Activated CD4-positive, CD25-positive, alpha-beta regulatory T cell treated with anti-CD3 and anti-CD28 coated beads, Interleukin-2, amount 50 U/mL, for 24 hours (primary cell): ENCODE measurements at regions not wholly inside any gene's neighbourhood (a gene's known extent, or its start where the extent isn't known, plus 50 kb on each side); places are given as distances from the start of the nearest gene placed in this dataset.
A peak's percentile ranks its signal among the peaks of the same experiment; 100 is the strongest.
"Not testable (repeated sequence)": the region's sequence is repeated elsewhere in the genome, so short reads cannot be mapped to it uniquely, and the experiment has no call there.

ENCODE experiments used
- ATAC-seq, 2 donors: fragments of 150-1000 bp; cut with Tn5 transposase; one replicate each; pipeline ENCODE4 v1.10.0; 2021; ENCODE audit warnings: mild to moderate bottlenecking in 1 of 2, moderate library complexity in 1 of 2

DNA sequence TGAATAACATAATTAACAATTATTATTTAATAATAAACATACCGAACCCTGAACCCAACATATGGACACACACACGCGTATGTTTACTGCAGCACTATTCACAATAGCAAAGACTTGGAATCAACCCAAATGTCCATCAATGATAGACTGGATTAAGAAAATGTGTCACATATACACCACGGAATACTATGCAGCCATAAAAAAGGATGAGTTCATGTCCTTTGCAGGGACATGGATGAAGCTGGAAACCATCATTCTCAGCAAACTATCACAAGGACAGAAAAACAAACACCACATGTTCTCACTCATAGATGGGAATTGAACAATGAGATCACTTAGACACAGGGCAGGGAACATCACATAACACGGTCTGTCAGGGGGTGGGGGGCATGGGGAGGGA, 333.5 kb downstream of the KIF20B start:
- ATAC-seq, result not testable (repeated sequence)

- ATAC-seq, result no peak
Measured at GRCh38 chr10:90041585-90041984, 340.2 kb downstream of the KIF20B start.

- no peak for ATAC-seq
Measured at GRCh38 chr10:90042075-90042474, 340.7 kb downstream of the KIF20B start.

DNA sequence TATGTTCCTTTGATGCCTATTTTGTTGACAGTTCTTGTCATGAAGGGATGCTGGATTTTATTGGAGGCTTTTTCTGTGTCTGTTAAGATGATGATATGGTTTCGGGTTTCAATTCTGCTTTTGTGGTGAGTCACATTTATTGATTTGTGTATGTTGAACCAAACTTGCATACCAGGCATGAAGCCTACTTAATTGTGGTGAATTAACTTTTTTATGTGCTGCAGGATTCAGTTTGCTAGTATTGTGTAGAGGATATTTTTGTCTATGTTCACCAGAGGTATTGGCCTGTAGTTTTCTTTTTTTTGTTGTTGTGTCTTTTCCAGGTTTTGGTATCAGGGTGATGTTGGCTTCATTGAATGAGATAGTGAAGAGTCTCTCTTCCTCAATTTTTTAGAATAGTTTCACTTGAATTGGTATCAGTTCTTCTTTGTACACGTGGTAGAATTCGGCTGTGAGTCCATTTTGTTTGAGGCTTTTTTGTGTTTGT, 345.9 kb downstream of the KIF20B start:
- no peak for ATAC-seq

- no peak for ATAC-seq
Measured at GRCh38 chr10:90051053-90051452, 349.7 kb downstream of the KIF20B start.

DNA sequence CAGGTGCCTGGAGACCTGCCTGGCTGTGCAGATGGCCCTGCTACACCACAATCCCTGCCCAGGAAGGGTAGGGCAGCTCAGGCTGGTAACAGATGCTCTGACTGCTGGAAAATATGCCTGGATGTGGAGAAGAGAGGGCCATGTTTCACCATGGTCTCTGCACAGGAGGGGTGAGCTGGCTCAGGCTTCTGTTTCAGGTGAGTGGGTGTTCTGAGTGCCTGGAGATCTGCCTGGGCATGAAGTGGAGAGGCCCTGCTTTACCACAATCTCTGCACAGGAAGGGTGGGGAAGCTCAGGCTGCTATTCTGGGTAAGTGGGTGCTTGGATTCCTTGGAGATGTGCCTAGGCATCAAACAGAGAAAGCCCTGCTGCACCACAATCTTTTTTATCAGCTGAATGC, 350.1 kb downstream of the KIF20B start:
- ATAC-seq, result no peak

- ATAC-seq, result no peak
Measured at GRCh38 chr10:90062786-90063185, 361.4 kb downstream of the KIF20B start.

GRCh38 chr10:90064295-90064694, 362.9 kb downstream of the KIF20B start:
- no peak for ATAC-seq

DNA sequence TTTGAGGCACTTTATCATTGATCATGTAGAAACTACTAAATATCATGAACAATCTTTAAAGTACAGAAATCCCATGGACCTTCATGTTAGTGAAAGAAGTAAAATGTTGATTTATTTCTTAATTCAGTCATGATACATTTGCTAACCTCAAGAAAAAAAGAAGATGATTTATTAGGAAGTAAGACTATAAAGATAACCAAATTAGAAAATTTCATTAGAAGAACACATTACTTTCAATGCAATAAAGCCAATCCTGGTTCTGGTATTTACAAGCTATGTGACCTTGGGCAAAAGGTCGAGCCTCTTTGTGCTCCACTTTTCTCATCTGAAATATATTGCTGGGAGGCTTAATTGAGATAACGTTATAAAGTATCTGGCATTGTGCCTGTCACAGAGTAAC, 365.0 kb downstream of the KIF20B start:
- ATAC-seq, result no peak

DNA sequence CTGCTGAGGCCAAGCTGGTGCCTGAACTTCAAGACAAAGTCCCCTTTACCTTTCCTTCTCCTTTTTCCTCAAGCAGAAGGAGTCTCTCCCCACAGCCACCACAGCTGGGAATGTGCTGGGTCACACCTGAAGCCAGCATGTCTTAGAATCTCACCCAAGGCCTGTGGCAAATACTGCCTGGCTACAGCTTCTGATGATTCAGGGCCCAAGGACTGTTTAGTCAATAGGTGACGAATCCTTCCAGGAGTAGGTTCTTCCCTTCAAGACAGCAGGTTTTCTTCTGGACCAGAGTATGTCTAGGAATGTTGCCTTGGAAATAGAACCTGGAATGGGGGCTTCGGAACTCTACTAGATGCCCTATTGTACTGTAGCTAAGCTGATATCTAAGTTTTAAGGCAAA, 374.6 kb downstream of the KIF20B start:
- no peak for ATAC-seq

GRCh38 chr10:90079819-90080218, 378.4 kb downstream of the KIF20B start:
- no peak for ATAC-seq

- ATAC-seq, result not testable (repeated sequence)
Measured at GRCh38 chr10:90086606-90087190, 385.3 kb downstream of the KIF20B start.

DNA sequence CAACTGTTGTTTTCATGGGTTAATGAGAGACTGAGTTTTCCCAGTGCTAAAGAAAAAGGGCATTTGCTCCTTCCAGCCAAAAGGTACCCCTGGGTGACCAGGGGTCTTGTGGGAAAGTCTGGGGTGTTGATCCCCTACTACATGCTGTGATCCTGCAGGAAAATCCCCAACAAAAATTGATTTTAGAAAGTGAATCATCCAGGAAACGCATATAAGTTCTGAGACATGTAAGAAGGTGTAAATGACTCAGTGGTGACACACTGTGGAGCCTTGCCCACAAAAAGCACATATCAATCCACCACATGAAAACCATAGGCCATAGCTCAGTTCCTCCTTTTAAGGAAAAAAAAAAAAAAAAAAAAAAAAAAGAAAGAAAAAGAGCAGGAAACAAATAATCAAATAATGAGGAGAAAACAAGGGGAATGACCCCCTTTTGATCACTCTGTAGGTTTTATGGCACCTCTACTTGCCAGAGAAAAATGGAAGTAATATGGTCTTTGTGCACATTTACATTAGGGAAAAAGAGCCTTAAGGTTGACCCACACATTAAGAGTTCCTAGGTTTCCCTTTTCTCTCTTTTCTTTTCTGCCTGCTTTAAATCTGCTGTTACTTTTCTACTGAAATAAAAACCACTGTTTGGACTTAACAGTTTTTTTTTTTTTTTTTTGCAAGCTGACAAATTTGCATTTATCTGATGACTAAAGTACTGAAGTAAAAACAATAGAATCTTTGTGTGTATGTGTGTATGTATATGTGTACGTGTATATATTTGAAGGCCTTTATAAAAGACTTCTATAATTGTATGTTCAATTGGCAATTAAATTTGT, 386.0 kb downstream of the KIF20B start:
- ATAC-seq, result peak; percentile 71 to 85

GRCh38 chr10:90088024-90088317, 386.6 kb downstream of the KIF20B start:
- ATAC-seq, result no peak

- no peak for ATAC-seq
Measured at GRCh38 chr10:90089719-90090118, 388.3 kb downstream of the KIF20B start.

DNA sequence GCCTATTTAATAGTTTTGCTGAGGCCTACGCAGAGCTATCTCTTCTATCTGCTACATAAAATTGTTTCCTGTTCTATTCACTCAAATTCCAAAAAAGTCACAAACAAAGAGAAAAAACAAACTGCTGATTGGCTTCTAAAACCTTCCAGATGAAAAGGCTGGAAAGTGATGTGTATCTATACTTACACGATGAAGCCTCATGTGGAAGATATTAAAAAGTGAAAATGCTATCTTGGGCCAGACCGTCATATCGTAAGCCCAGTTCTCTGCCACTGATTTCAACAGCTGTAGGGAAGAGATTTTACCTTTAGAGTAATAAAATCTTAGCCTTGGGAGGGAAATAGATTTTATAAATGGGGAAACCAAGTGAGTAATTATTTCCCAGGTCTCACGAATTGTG, 394.8 kb downstream of the KIF20B start:
- ATAC-seq, result no peak

DNA sequence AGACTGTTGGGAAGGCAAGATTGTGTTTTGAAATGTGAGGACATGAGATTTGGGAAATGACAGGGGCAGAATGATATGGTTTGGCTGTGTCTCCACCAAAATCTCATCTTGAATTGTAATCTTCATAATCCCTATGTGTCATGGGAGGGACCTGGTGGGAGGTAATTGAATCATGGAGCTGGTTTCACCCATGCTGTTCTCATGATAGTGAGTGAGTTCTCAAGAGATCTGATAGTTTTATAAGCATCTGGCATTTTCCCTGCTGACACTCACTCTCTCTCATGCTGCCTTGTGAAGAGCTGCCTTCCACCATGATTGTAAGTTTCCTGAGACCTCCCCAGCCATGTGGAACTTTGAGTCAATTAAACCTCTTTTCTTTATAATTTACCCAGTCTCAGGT, 406.2 kb downstream of the KIF20B start:
- not testable (repeated sequence) for ATAC-seq

DNA sequence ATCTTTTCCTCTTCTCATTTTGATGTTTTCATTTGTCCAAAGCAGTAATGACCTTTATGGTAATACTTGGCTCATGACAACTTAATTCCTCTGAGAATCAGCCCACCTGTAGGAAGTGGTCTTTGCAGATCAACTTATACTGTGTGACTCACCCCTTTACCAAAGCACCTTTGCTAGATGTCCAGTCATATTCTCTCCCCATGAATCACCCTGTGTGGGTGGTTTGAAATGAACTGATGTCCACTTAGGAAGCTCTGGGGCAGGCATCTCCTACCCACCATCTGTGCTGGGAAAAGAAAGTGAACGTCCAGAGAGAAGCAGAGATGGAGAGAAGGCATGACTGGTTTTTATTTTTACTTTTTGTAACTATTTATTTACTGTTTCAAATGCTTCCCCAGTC, 410.3 kb downstream of the KIF20B start:
- no peak for ATAC-seq

DNA sequence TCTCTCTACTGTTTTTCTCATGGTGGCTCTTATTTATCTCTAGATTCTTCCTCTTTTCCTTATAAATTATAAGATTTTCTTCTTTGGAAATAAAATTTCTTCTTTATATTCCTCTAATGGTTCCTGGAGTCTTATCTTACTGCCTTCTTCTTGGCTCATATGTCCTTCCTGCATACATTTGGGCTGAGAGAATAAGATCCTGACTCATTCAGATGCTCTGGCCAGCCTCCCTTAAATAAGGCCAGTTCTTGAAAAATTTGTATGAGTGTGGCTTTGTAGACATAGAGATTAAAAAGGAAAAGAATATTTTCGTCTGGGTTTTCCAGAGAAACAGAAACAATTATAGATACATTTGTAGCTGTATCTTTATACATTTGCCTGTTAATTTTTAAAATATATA, 411.3 kb downstream of the KIF20B start:
- ATAC-seq, result no peak

GRCh38 chr10:90118567-90118966, 417.2 kb downstream of the KIF20B start:
- ATAC-seq, result not testable (repeated sequence)

GRCh38 chr10:90119631-90120280, 418.4 kb downstream of the KIF20B start:
- ATAC-seq, result not testable (repeated sequence)

DNA sequence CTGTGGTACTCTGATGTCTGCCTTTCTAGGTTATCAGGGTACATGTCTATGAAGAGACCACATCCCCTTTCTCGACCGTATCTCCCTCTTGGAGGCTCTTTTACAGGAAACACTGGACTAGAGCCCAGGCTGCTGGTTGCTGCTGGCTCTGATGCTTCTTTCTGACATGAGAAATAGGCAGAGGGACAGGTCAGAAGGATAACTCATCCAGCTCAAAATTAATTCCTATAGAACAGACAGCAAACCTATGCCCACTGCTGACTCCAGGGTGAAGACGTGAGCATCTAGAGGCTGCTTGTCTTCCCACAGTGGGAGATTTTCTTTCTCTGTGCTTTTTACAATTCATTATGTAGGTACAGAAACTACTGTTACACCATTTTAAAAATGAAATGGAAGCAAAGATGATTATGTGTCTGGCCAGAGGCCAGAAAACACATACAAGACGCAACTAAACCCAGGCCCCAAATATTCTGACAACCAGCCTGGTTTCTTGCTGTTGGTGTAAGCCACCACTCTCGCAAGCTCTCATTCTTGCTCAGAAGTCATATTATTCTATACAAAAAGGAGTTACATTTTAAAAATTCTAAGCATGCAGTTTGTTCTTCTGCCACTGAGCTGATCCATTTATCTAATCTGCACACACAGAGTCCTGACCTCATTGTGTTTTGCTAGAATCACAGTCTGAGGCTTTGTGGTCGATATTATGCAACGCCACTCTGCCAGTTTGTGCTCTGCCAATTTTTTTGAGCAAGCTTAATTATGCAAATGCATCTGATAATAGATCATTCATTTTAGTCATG, 424.3 kb downstream of the KIF20B start:
- ATAC-seq, result no peak

DNA sequence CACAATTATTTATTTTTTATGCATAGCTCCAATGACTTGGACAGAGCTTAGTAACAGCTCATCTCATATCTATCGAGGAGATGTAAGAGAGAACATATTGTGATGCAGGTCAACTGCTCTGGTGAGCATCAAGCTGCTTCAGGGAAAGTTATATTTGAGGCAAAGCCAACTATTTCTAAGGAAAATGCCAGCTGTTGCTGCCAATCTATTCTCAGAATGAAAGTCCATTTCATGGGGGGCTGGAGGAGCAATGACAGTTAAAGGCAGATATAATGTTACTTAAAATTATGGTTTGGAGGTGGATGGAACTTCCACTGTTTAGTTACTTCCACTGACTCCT, 424.8 kb downstream of the KIF20B start:
- no peak for ATAC-seq
